H1 (cell line): ENCODE measurements at regions not wholly inside any gene's neighbourhood (a gene's known extent, or its start where the extent isn't known, plus 50 kb on each side); places are given as distances from the start of the nearest gene placed in this dataset.

Experiments
- CTCF ChIA-PET: fragments of 300-600 bp; sonication (Branson Sonifier 250); formaldehyde crosslinking; loops from one replicate; lab custom pipeline; 2021; ENCODE audit not compliant: partially characterized antibody; lab: Charles Lee
- POLR2A ChIA-PET: fragments of 300-600 bp; sonication (Branson Sonifier 250); formaldehyde crosslinking; loops from one replicate; lab custom pipeline; 2021; ENCODE audit warnings: inconsistent platforms; ENCODE audit not compliant: partially characterized antibody; lab: Charles Lee
- DNase-seq, 2 experiments: peaks; one replicate each; pipeline versions ENCODE4 v3.0.0 to v3.0.0-alpha.2; 2010 to 2022; ENCODE audit warnings: low spot score in 2 of 2, low read depth in 1 of 2, mixed read lengths in 1 of 2
- FAIRE-seq: peaks from 2 replicates; lab custom pipeline; 2011; peaks lifted over from hg19 to GRCh38; lab: Jason Lieb, UNC
- H2AFZ ChIP-seq: 2 replicates; pipeline ENCODE4 v1.8.1; 2012; ENCODE audit warnings: low read length, inconsistent platforms
- H2AK5ac ChIP-seq: 2 replicates; pipeline ENCODE4 v1.6.1; 2013; ENCODE audit warnings: low read depth, low read length
- H2BK120ac ChIP-seq: replicated peaks from 2 replicates; pipeline ENCODE3; 2013; ENCODE audit warnings: low read depth, low read length, inconsistent platforms
- H2BK12ac ChIP-seq: 2 replicates; pipeline ENCODE4 v1.6.1; 2013; ENCODE audit warnings: low read depth, low read length
- H2BK15ac ChIP-seq: 2 replicates; pipeline ENCODE4 v1.6.1; 2013; ENCODE audit warnings: low read length
- H2BK20ac ChIP-seq: 2 replicates; pipeline ENCODE4 v1.6.1; 2013; ENCODE audit warnings: low read length
- H2BK5ac ChIP-seq: 2 replicates; pipeline ENCODE4 v1.6.1; 2013; ENCODE audit warnings: low read depth, low read length
- H3K14ac ChIP-seq: 2 replicates; pipeline ENCODE4 v1.6.1; 2013; ENCODE audit warnings: inconsistent platforms; ENCODE audit not compliant: insufficient read length
- H3K18ac ChIP-seq: 2 replicates; pipeline ENCODE4 v1.6.1; 2013; ENCODE audit warnings: low read length; ENCODE audit errors: extremely low read depth
- H3K23ac ChIP-seq: 2 replicates; pipeline ENCODE4 v1.6.1; 2013; ENCODE audit warnings: inconsistent platforms; ENCODE audit not compliant: insufficient read length
- H3K23me2 ChIP-seq: 2 replicates; pipeline ENCODE4 v1.6.1; 2013; ENCODE audit warnings: low read depth, low read length
- H3K27ac ChIP-seq: 2 replicates; pipeline ENCODE4 v1.6.1; 2011; ENCODE audit warnings: low read depth, low read length, inconsistent platforms
- H3K27me3 ChIP-seq, 4 experiments: replicated peaks in 1 of 4; 1 replicate in 1 of 4; 2 replicates in 3 of 4; pipeline versions ENCODE4 v1.6.1 to v1.8.1; 2011 to 2013; ENCODE audit warnings: low read length in 3 of 4, mild to moderate bottlenecking in 3 of 4, inconsistent platforms in 2 of 4, mixed read lengths in 2 of 4, moderate library complexity in 1 of 4; ENCODE audit not compliant: control insufficient read depth in 3 of 4, insufficient read depth in 3 of 4; ENCODE audit errors: extremely low read depth in 1 of 4
- H3K36me3 ChIP-seq, 4 experiments: 2 replicates each; pipeline versions ENCODE4 v1.6.1 to v1.8.1; 2011 to 2013; ENCODE audit warnings: mild to moderate bottlenecking in 4 of 4, low read length in 3 of 4, moderate library complexity in 2 of 4, control low read depth in 1 of 4, inconsistent platforms in 1 of 4; ENCODE audit not compliant: insufficient read depth in 4 of 4, control insufficient read depth in 2 of 4
- H3K4ac ChIP-seq: replicated peaks from 2 replicates; pipeline ENCODE3; 2013; ENCODE audit warnings: low read length, low read depth, mixed read lengths, inconsistent platforms; ENCODE audit not compliant: insufficient read length
- H3K4me1 ChIP-seq, 4 experiments: replicated peaks in 1 of 4; 1 replicate in 1 of 4; 2 replicates in 3 of 4; pipeline versions ENCODE4 v1.6.1 to v1.8.1; 2011 to 2013; ENCODE audit warnings: low read length in 3 of 4, inconsistent platforms in 2 of 4, mixed read lengths in 1 of 4; ENCODE audit not compliant: insufficient read depth in 4 of 4, control insufficient read depth in 3 of 4
- H3K4me2 ChIP-seq, 2 experiments: 2 replicates each; pipeline versions ENCODE4 v1.6.1 to v1.8.1; 2011 to 2013; ENCODE audit warnings: low read depth in 2 of 2, low read length in 2 of 2, control low read depth in 1 of 2, inconsistent platforms in 1 of 2, mild to moderate bottlenecking in 1 of 2; ENCODE audit not compliant: insufficient read depth in 1 of 2
- H3K4me3 ChIP-seq, 4 experiments: fragments of 200-600, 300-600 bp in 1 of 4; sonication (generic), shearing (Covaris generic), sonication (Bioruptor Twin) in 1 of 4; 2 replicates each; pipeline versions ENCODE4 v1.5.1 to v1.8.1; 2011 to 2016; ENCODE audit warnings: low read length in 4 of 4, low read depth in 3 of 4, control low read depth in 2 of 4, inconsistent platforms in 2 of 4, mild to moderate bottlenecking in 2 of 4, mixed read lengths in 1 of 4, moderate library complexity in 1 of 4; ENCODE audit not compliant: insufficient read depth in 2 of 4; ENCODE audit errors: extremely low read depth in 1 of 4
- H3K56ac ChIP-seq: replicated peaks from 2 replicates; pipeline ENCODE3; 2013; ENCODE audit warnings: low read depth, mild to moderate bottlenecking, mixed read lengths, low read length, inconsistent platforms; ENCODE audit not compliant: insufficient read length
- H3K79me1 ChIP-seq: 2 replicates; pipeline ENCODE4 v1.6.1; 2013; ENCODE audit warnings: low read depth, low read length, control low read depth
- H3K79me2 ChIP-seq, 2 experiments: 2 replicates each; pipeline versions ENCODE4 v1.6.1 to v1.8.1; 2012 to 2013; ENCODE audit warnings: low read length in 2 of 2, mild to moderate bottlenecking in 2 of 2, inconsistent platforms in 1 of 2; ENCODE audit not compliant: insufficient read depth in 2 of 2, control insufficient read depth in 1 of 2
- H3K9ac ChIP-seq, 4 experiments: replicated peaks in 1 of 4; 1 replicate in 1 of 4; 2 replicates in 3 of 4; pipeline versions ENCODE4 v1.6.1 to v1.8.1; 2011 to 2013; ENCODE audit warnings: low read depth in 3 of 4, low read length in 3 of 4, control low read depth in 2 of 4, mild to moderate bottlenecking in 2 of 4, moderate library complexity in 2 of 4, inconsistent platforms in 1 of 4; ENCODE audit errors: extremely low read depth in 1 of 4
- H3K9me3 ChIP-seq, 2 experiments: 2 replicates each; pipeline versions ENCODE4 v1.6.1 to v1.8.1; 2012 to 2013; ENCODE audit warnings: mild to moderate bottlenecking in 2 of 2, moderate library complexity in 2 of 2, control low read depth in 1 of 2, inconsistent platforms in 1 of 2, low read depth in 1 of 2, low read length in 1 of 2, mixed read lengths in 1 of 2; ENCODE audit not compliant: insufficient read depth in 2 of 2
- H4K20me1 ChIP-seq, 2 experiments: replicated peaks in 1 of 2; 2 replicates each; pipeline versions ENCODE3 to v1.8.1; 2011 to 2013; ENCODE audit warnings: inconsistent platforms in 2 of 2, low read length in 2 of 2, mild to moderate bottlenecking in 1 of 2; ENCODE audit not compliant: insufficient read depth in 2 of 2, control insufficient read depth in 1 of 2
- H4K5ac ChIP-seq: 2 replicates; pipeline ENCODE4 v1.6.1; 2013; ENCODE audit warnings: low read length, low read depth, mixed read lengths, inconsistent platforms; ENCODE audit not compliant: insufficient read length
- H4K8ac ChIP-seq: 2 replicates; pipeline ENCODE4 v1.8.0; 2013; ENCODE audit warnings: mild to moderate bottlenecking, moderate library complexity, low read length, inconsistent platforms; ENCODE audit not compliant: insufficient read depth; ENCODE audit errors: extremely low read depth
- H4K91ac ChIP-seq: replicated peaks from 2 replicates; pipeline ENCODE3; 2013; ENCODE audit warnings: low read length, mixed read lengths, inconsistent platforms; ENCODE audit not compliant: insufficient read length
- ASH2L ChIP-seq: fragments of 200-600, 300-600 bp; sonication (generic); IDR thresholded peaks from one replicate; pipeline ENCODE4 v1.7.1; 2017; ENCODE audit warnings: low read length
- BRCA1 ChIP-seq: IDR thresholded peaks from 2 replicates; pipeline ENCODE4 v1.6.1; 2012; ENCODE audit warnings: low read depth, low read length, improper control_type of control experiment
- CHD2 ChIP-seq: IDR thresholded peaks from 2 replicates; pipeline ENCODE4 v1.6.1; 2012; ENCODE audit warnings: low read length, improper control_type of control experiment
- CTCF ChIP-seq, 3 experiments: IDR thresholded peaks; 1 replicate in 2 of 3; 2 replicates in 1 of 3; pipeline versions ENCODE4 v1.5.1 to v1.6.1; 2011; ENCODE audit warnings: low read length in 3 of 3, mild to moderate bottlenecking in 3 of 3, inconsistent platforms in 2 of 3, low read depth in 1 of 3, moderate library complexity in 1 of 3; ENCODE audit not compliant: insufficient read depth in 1 of 3; ENCODE audit errors: control extremely low read depth in 1 of 3
- GTF2F1 ChIP-seq: IDR thresholded peaks from 2 replicates; pipeline ENCODE4 v1.6.1; 2012; ENCODE audit warnings: low read depth, low read length, improper control_type of control experiment, borderline replicate concordance
- KDM4A ChIP-seq: IDR thresholded peaks from one replicate; pipeline ENCODE4 v1.7.1; 2012; ENCODE audit warnings: low read depth, mild to moderate bottlenecking, moderate library complexity, low read length, inconsistent platforms; ENCODE audit not compliant: severe bottlenecking
- MAFK ChIP-seq: IDR thresholded peaks from 2 replicates; pipeline ENCODE4 v1.6.1; 2012; ENCODE audit warnings: low read depth, mild to moderate bottlenecking, improper control_type of control experiment, low read length
- POLR2AphosphoS5 ChIP-seq: IDR thresholded peaks from 2 replicates; pipeline ENCODE4 v1.6.1; 2011; ENCODE audit warnings: low read depth, low read length
- POU5F1 ChIP-seq: IDR thresholded peaks from 2 replicates; pipeline ENCODE4 v1.6.1; 2011; ENCODE audit warnings: low read depth, mild to moderate bottlenecking, low read length, moderate library complexity
- YY1 ChIP-seq: IDR thresholded peaks from 2 replicates; pipeline ENCODE4 v1.6.1; 2011; ENCODE audit warnings: low read depth, mild to moderate bottlenecking, low read length
- WGBS, 2 experiments: shearing (Covaris generic) in 1 of 2; methylation state at CpG; one replicate each; pipeline versions ENCODE4 v1.1.6 to v1.1.7; 2013 to 2015; ENCODE audit warnings: low lambda C conversion rate in 2 of 2, mixed read lengths in 2 of 2, inconsistent platforms in 1 of 2, low coverage in 1 of 2, missing lambda C conversion rate in 1 of 2; ENCODE audit not compliant: insufficient replicate concordance in 2 of 2, insufficient coverage in 1 of 2, insufficient read length in 1 of 2; ENCODE audit errors: extremely low coverage in 1 of 2, missing lambda C conversion rate in 1 of 2; 5-methylcytosine and 5-hydroxymethylcytosine counted together

DNA sequence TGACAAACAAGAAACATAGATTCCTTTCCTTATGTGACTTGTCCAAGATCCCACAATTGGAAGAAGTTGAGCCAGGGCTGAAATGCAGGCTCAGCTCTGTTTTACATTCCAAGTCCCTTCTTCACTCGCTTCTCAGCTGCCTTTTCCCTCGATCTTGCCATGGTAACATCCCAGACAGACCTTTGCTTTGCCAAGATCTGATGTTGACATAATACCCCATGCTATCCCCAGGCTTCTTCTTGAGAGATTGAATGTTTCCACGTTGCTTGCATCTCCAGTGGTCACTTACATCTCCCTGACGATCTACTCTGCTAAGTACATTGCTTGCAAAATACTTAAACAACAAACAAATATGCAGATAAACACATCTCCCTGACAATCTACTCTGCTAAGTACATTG is 63.5 kb downstream of the TBXT start:
- Histone ChIP-seq H3K79me1 (no peaks in the 10 kb centered on the region), H4K5ac (no peak overlapping the region), H3K4me1 (no peaks in the 10 kb centered on the region), H3K4ac (no peak overlapping the region), H3K14ac (no peak overlapping the region), H3K4me2 (no peak overlapping the region), H3K79me2 (no peaks in the 10 kb centered on the region), H2AK5ac (no peak overlapping the region), H2BK5ac (no peak overlapping the region), H3K23ac (no peak overlapping the region), H2BK12ac (no peak overlapping the region), H3K4me3 (no peak overlapping the region), H3K23me2 (no peaks in the 10 kb centered on the region), H2BK15ac (no peak overlapping the region), H3K18ac (no peak overlapping the region), H3K27ac (no peak overlapping the region), H3K27me3 (no peaks in the 10 kb centered on the region; a peak in 1 of 7 replicates), H2BK20ac (no peak overlapping the region), H4K91ac (no peak overlapping the region), H3K9ac (no peak overlapping the region; a peak in 1 of 7 replicates), H3K9me3 (peaks cover 11 to 16% of the 10 kb centered on the region in 2 experiments; a peak in 3 of 4 replicates), H4K20me1 (no peaks in the 10 kb centered on the region)
- DNase-seq (no peak), FAIRE-seq (no peak)
- CTCF ChIA-PET, result interaction anchor here (0.7 to 6.4 kb wide), 8 partner anchors 15 to 256 kb away, joined by 3 to 111 read pairs (median 5); no protein-coding TSS in a partner anchor
- POLR2A ChIA-PET, result no interaction called here
- TF ChIP-seq YY1, result no peak
- no peak for TF ChIP-seq CHD2
- TF ChIP-seq KDM4A, result no peak
- no peak for TF ChIP-seq BRCA1
- TF ChIP-seq MAFK, result no peak
- TF ChIP-seq CTCF (IDR thresholded peaks at IDR 0.05; ENCODE audit: control extremely low read depth in 1 of 3, insufficient read depth in 1 of 3, low read depth in 1 of 3, low read length in 3 of 3), result no peak
- TF ChIP-seq POLR2AphosphoS5, result no peak
- TF ChIP-seq GTF2F1, result no peak
- no peak for TF ChIP-seq ASH2L
- no peak for TF ChIP-seq POU5F1
- TF ChIP-seq, all 59 proteins: peak for 0
- WGBS, 2 experiments, result 73% methylated on average over 4 of the region's 4 CpGs; no CpG with 5 or more reads in 1 of the 2 experiments
- H4K8ac ChIP-seq, result no peak overlapping the region
- no peak overlapping the region for H2AFZ ChIP-seq
- H2BK120ac ChIP-seq, result no peak overlapping the region
- no peak overlapping the region for H3K56ac ChIP-seq
- H3K36me3 ChIP-seq, result no peaks in the 10 kb centered on the region
